GM12892 (cell line): ENCODE measurements at regions not wholly inside any gene's neighbourhood (a gene's known extent, or its start where the extent isn't known, plus 50 kb on each side); places are given as distances from the start of the nearest gene placed in this dataset.

Experiments
- POLR2A ChIP-seq: IDR thresholded peaks from 2 replicates; pipeline ENCODE4 v1.6.1; 2011; ENCODE audit warnings: low read depth, low read length, control low read depth
- POLR2AphosphoS5 ChIP-seq: IDR thresholded peaks from 2 replicates; pipeline ENCODE4 v1.6.1; 2011; ENCODE audit warnings: low read depth, low read length, control low read depth
- TAF1 ChIP-seq: IDR thresholded peaks from 2 replicates; pipeline ENCODE4 v1.6.1; 2011; ENCODE audit warnings: low read depth, mild to moderate bottlenecking, control low read depth, low read length, borderline replicate concordance

- TF ChIP-seq POLR2A (no peak), TAF1 (no peak), POLR2AphosphoS5 (no peak)
Measured at GRCh38 chr17:53719229-53719628, 103.5 kb upstream of the KIF2B start.
